ENCODE measurements at regions not wholly inside any gene's neighbourhood (a gene's known extent, or its start where the extent isn't known, plus 50 kb on each side); places are given as distances from the start of the nearest gene placed in this dataset.

GRCh38 chr10:131585761-131586160 lies 274.2 kb upstream of the TCERG1L start (continued):
- TF ChIP-seq ZBTB4 (CRISPR knock-in tag; IDR thresholded peaks at IDR 0.05) (no peak), CHD2 (IDR thresholded peaks at IDR 0.05; ENCODE audit: borderline replicate concordance, low read depth, low read length) (no peak), BCLAF1 (IDR thresholded peaks at IDR 0.05) (no peak), NKRF (conservative IDR thresholded peaks at IDR 0.05) (no peak), STAT3 (IDR thresholded peaks at IDR 0.05; ENCODE audit: low read depth, low read length) (no peak), YY1 (IDR thresholded peaks at IDR 0.05; ENCODE audit: low read depth, low read length) (no peak), SP1 (IDR thresholded peaks at IDR 0.05; ENCODE audit: low read depth, low read length) (no peak), MEF2B (IDR thresholded peaks at IDR 0.05; ENCODE audit: partially characterized antibody, poor library complexity, severe bottlenecking) (no peak), CREB1 (IDR thresholded peaks at IDR 0.05; ENCODE audit: low read depth) (no peak)
